ENCODE measurements at regions not wholly inside any gene's neighbourhood (a gene's known extent, or its start where the extent isn't known, plus 50 kb on each side); places are given as distances from the start of the nearest gene placed in this dataset.

GRCh38 chr4:110989125-110989524 lies 366.2 kb upstream of the PITX2 start:
- TF ChIP-seq CTCF (IDR thresholded peaks at IDR 0.05; ENCODE audit: poor library complexity, severe bottlenecking) = no peak
- no peak for TF ChIP-seq EZH2 (IDR thresholded peaks at IDR 0.05; ENCODE audit: borderline replicate concordance, insufficient read depth, low read length, poor library complexity, severe bottlenecking)
- TF ChIP-seq REST (IDR thresholded peaks at IDR 0.05; ENCODE audit: borderline replicate concordance) = no peak
- TF ChIP-seq POLR2AphosphoS5 (IDR thresholded peaks at IDR 0.05) = no peak
